ENCODE measurements at regions not wholly inside any gene's neighbourhood (a gene's known extent, or its start where the extent isn't known, plus 50 kb on each side); places are given as distances from the start of the nearest gene placed in this dataset.

DNA sequence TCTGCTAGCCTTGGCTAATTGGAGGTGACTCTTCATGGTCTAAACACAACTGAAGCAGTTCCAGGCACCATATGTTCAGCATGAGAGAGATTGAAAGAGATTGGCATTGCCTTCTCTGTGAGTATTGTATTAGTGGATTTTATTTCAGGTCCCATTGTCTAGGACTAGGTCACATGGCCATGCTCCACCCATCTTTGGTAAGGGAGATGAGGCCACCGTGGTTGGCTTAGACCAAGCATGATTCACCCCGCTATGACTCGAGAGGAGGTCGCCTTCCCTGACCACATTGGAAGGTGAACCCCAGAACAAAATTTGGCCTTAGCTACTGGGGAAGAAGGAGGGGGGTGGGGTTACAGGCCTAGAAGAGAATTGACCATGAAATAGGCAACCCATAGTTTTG is 109.9 kb upstream of the BCOR start:
- no peaks in the 10 kb centered on the region for H3K36me3 ChIP-seq
- H3K27me3 ChIP-seq, result no peaks in the 10 kb centered on the region
- intact Hi-C loops (cut with DNase I; ENCODE audit: low total_unique reads) (no loop called here), in situ Hi-C loops (cut with MboI; ENCODE audit: low sequenced_read_pairs in 4 of 4) (loop anchor here in 1 of 4 donors (25.0 kb wide), 1 partner anchor 105 kb away; no protein-coding TSS in a partner anchor)
- H3K9me3 ChIP-seq, result no peaks in the 10 kb centered on the region
- no peak overlapping the region for H3K27ac ChIP-seq
- H3K4me3 ChIP-seq, result no peak overlapping the region
- TF ChIP-seq, protein P1, sequence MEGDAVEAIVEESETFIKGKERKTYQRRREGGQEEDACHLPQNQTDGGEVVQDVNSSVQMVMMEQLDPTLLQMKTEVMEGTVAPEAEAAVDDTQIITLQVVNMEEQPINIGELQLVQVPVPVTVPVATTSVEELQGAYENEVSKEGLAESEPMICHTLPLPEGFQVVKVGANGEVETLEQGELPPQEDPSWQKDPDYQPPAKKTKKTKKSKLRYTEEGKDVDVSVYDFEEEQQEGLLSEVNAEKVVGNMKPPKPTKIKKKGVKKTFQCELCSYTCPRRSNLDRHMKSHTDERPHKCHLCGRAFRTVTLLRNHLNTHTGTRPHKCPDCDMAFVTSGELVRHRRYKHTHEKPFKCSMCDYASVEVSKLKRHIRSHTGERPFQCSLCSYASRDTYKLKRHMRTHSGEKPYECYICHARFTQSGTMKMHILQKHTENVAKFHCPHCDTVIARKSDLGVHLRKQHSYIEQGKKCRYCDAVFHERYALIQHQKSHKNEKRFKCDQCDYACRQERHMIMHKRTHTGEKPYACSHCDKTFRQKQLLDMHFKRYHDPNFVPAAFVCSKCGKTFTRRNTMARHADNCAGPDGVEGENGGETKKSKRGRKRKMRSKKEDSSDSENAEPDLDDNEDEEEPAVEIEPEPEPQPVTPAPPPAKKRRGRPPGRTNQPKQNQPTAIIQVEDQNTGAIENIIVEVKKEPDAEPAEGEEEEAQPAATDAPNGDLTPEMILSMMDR (IDR thresholded peaks at IDR 0.05 in 4 of 5, conservative IDR thresholded peaks at IDR 0.05 in 1 of 5), result no peak
- TF ChIP-seq POLR2A (IDR thresholded peaks at IDR 0.05), result no peak
- ATAC-seq (no peak), DNase-seq (no peak)
- no peaks in the 10 kb centered on the region for H3K4me1 ChIP-seq

DNA sequence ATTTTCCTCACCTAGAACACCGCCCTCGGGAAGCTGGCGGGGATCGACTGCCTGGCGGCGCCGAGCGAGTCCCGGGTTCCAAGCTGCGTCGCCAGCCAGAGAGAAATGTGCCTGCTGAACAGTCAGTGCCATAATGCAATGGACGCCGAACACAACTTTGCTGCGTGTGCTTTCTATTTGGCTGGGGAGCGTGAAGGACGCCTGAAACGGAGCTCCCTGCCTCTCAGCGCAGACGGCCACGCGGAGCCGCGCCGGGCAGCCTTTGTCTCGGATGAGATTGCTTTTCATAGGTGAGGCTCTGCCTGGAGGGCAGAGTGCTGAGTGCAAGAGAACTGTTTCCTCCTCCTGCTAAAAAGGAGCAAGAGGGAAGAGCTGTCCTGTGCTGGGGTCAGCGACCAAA is 107.7 kb upstream of the BCOR start:
- Histone ChIP-seq H3K4me1 (no peaks in the 10 kb centered on the region), H3K27me3 (no peaks in the 10 kb centered on the region), H3K9me3 (no peaks in the 10 kb centered on the region), H3K27ac (no peak overlapping the region), H3K4me3 (no peak overlapping the region), H3K36me3 (no peaks in the 10 kb centered on the region)
- intact Hi-C loops (cut with DNase I; ENCODE audit: low total_unique reads), result no loop called here
- in situ Hi-C loops (cut with MboI; ENCODE audit: low sequenced_read_pairs in 4 of 4), result loop anchor here in 1 of 4 donors (25.0 kb wide), 1 partner anchor 107 kb away; no protein-coding TSS in a partner anchor
- ATAC-seq, result no peak
- no peak for DNase-seq
- TF ChIP-seq POLR2A (IDR thresholded peaks at IDR 0.05), result no peak
- TF ChIP-seq, protein P1 (IDR thresholded peaks at IDR 0.05 in 4 of 5, conservative IDR thresholded peaks at IDR 0.05 in 1 of 5), result no peak

DNA sequence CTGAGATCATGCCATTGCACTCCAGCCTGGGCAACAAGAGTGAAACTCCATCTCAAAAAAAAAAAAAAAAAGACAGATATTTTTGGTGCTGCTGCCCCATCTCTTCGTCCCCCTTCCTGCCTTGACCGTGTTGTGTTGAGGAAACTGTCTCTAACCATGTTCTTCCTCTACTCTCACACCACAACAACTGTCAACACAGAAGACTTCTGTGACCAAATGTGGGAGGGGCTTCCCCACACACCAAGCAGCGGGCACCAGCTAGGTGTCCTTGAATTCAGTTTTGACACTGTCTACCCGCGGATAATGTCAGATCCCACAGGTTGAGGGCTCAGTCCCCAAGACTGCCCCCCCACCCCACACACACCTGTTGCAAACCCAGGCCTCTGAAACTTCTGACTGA is 104.7 kb upstream of the BCOR start:
- Histone ChIP-seq H3K9me3 (no peaks in the 10 kb centered on the region), H3K4me1 (no peaks in the 10 kb centered on the region), H3K4me3 (no peak overlapping the region), H3K27ac (no peak overlapping the region), H3K27me3 (no peaks in the 10 kb centered on the region), H3K36me3 (no peaks in the 10 kb centered on the region)
- no peak for TF ChIP-seq POLR2A (IDR thresholded peaks at IDR 0.05)
- TF ChIP-seq, protein P1 (IDR thresholded peaks at IDR 0.05 in 4 of 5, conservative IDR thresholded peaks at IDR 0.05 in 1 of 5), result no peak
- DNase-seq (no peak), ATAC-seq (no peak)
- intact Hi-C loops (cut with DNase I; ENCODE audit: low total_unique reads) (no loop called here), in situ Hi-C loops (cut with MboI; ENCODE audit: low sequenced_read_pairs in 4 of 4) (loop anchor here in 1 of 4 donors (25.0 kb wide), 1 partner anchor 110 kb away; no protein-coding TSS in a partner anchor)

DNA sequence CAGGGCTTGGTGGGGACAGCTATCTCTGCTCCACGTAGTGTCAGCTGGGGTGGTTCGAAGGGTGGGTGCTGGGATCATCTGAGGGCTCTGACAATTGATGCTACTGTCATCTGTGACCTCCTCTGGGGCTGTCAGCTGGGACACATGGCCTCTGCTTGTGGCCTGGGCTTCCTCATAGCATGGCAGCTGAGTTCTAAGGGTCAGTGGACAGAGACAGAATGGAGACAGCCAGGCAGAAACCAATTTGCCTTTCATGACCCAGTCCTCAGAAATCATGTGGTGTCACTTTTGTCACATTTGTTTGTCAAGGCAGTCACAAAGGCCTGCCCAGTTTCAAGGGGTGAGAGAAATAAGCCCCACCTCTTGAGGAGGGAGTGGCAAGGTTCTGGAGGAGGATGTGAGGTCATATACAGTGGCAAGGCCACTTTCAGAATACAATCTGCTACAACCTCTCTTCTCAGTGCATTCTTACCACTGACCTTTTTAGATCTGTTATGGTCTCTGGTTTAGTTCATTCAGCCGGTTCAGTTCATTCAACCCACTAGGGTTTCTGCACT is 103.6 kb upstream of the BCOR start:
- TF ChIP-seq, protein P1 (IDR thresholded peaks at IDR 0.05 in 4 of 5, conservative IDR thresholded peaks at IDR 0.05 in 1 of 5), result no peak
- no peak for TF ChIP-seq POLR2A (IDR thresholded peaks at IDR 0.05)
- DNase-seq (no peak), ATAC-seq (no peak)
- Histone ChIP-seq H3K36me3 (no peaks in the 10 kb centered on the region), H3K9me3 (no peaks in the 10 kb centered on the region), H3K4me3 (no peak overlapping the region), H3K4me1 (no peaks in the 10 kb centered on the region), H3K27ac (no peak overlapping the region), H3K27me3 (no peaks in the 10 kb centered on the region)
- in situ Hi-C loops (cut with MboI; ENCODE audit: low sequenced_read_pairs in 4 of 4) (loop anchor here in 1 of 4 donors (25.0 kb wide), 1 partner anchor 111 kb away; no protein-coding TSS in a partner anchor), intact Hi-C loops (cut with DNase I; ENCODE audit: low total_unique reads) (no loop called here)

DNA sequence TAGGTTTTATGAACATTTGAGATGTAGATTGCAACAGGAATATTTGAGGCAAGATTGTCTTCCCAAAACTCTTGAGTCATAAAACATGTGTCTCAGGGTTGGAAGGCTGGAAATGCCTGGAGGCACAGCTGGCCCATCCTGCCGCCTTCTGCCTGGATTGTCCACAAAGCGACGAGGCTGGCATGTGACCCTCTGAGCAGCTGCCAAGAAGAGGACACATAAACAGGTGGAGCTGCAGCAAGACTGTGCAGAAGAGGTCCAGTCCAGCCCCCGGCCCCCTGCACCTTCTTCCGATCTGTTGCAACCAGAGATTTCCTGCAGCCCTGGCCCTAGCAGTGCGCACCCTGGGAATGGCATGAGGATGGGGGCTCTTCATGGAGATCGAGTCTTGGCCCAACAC is 101.9 kb upstream of the BCOR start:
- DNase-seq, result no peak
- H3K36me3 ChIP-seq, result no peaks in the 10 kb centered on the region
- TF ChIP-seq, protein P1 (IDR thresholded peaks at IDR 0.05 in 4 of 5, conservative IDR thresholded peaks at IDR 0.05 in 1 of 5), result no peak
- no peak for TF ChIP-seq POLR2A (IDR thresholded peaks at IDR 0.05)
- no peaks in the 10 kb centered on the region for H3K9me3 ChIP-seq
- H3K4me1 ChIP-seq, result no peaks in the 10 kb centered on the region
- no peaks in the 10 kb centered on the region for H3K27me3 ChIP-seq
- no peak overlapping the region for H3K27ac ChIP-seq
- in situ Hi-C loops (cut with MboI; ENCODE audit: low sequenced_read_pairs in 4 of 4), result loop anchor here in 1 of 4 donors (25.0 kb wide), 2 partner anchors 113 to 462 kb away; no protein-coding TSS in a partner anchor
- H3K4me3 ChIP-seq, result no peak overlapping the region
- intact Hi-C loops (cut with DNase I; ENCODE audit: low total_unique reads), result no loop called here
- ATAC-seq, result no peak
